HepG2 (cell line): ENCODE measurements at regions not wholly inside any gene's neighbourhood (a gene's known extent, or its start where the extent isn't known, plus 50 kb on each side); places are given as distances from the start of the nearest gene placed in this dataset.

Experiments used
- ARHGAP35 ChIP-seq: sonication (generic); formaldehyde crosslinking; IDR thresholded peaks from 2 replicates; pipeline ENCODE4 v1.9.0; 2022; ENCODE audit warnings: mild to moderate bottlenecking, inconsistent platforms, moderate library complexity, missing genetic modification reagents, borderline replicate concordance
- CBX2 ChIP-seq, 2 experiments: fragments of 200-600 bp in 1 of 2; sonication (generic); formaldehyde crosslinking in 1 of 2; IDR thresholded peaks; 2 replicates each; pipeline versions ENCODE4 v1.7.0 to v1.8.1; 2018 to 2022; ENCODE audit warnings: low read depth in 2 of 2, low read length in 1 of 2, mild to moderate bottlenecking in 1 of 2, missing genetic modification reagents in 1 of 2
- FOXC1 ChIP-seq: sonication (generic); formaldehyde crosslinking; IDR thresholded peaks from 2 replicates; pipeline ENCODE4 v1.8.0; 2022; ENCODE audit warnings: mild to moderate bottlenecking, missing genetic modification reagents, borderline replicate concordance
- FOXK1 ChIP-seq: sonication (generic); formaldehyde crosslinking; IDR thresholded peaks from 2 replicates; pipeline ENCODE4 v1.4.0; 2020; ENCODE audit warnings: low read depth, missing genetic modification reagents, borderline replicate concordance
- GABPA ChIP-seq, 2 experiments: IDR thresholded peaks; 2 replicates each; pipeline ENCODE4 v1.6.1; 2011 to 2016; ENCODE audit warnings: low read depth in 2 of 2, low read length in 1 of 2, missing biosample characterization in 1 of 2, missing genetic modification characterization in 1 of 2
- GABPB1 ChIP-seq: IDR thresholded peaks from 2 replicates; pipeline ENCODE4 v1.6.1; 2016; ENCODE audit warnings: mild to moderate bottlenecking, missing genetic modification reagents, moderate library complexity, missing compliant biosample characterization
- JUND ChIP-seq: sonication (generic); formaldehyde crosslinking; IDR thresholded peaks from 2 replicates; pipeline ENCODE4 v1.8.0; 2022; ENCODE audit warnings: mild to moderate bottlenecking, missing genetic modification reagents
- MAFF ChIP-seq: IDR thresholded peaks from 2 replicates; pipeline ENCODE4 v1.6.1; 2011; ENCODE audit warnings: low read depth, low read length, improper control_type of control experiment
- NCOA2 ChIP-seq: sonication (generic); formaldehyde crosslinking; IDR thresholded peaks from 2 replicates; pipeline ENCODE4 v1.8.0; 2022; ENCODE audit warnings: inconsistent platforms
- NFIB ChIP-seq: sonication (generic); formaldehyde crosslinking; IDR thresholded peaks from 2 replicates; pipeline ENCODE4 v1.9.0; 2021; ENCODE audit warnings: missing genetic modification reagents, mild to moderate bottlenecking, borderline replicate concordance
- NFRKB ChIP-seq: fragments of 450-650 bp; IDR thresholded peaks from 2 replicates; pipeline ENCODE4 v1.6.1; 2017
- RFX3 ChIP-seq: IDR thresholded peaks from 2 replicates; pipeline ENCODE4 v1.6.1; 2016; ENCODE audit warnings: missing biosample characterization, missing genetic modification reagents
- RXRB ChIP-seq: IDR thresholded peaks from 2 replicates; pipeline ENCODE4 v1.6.1; 2016; ENCODE audit warnings: borderline replicate concordance, missing genetic modification reagents, missing compliant biosample characterization
- SAFB2 ChIP-seq: sonication (generic); formaldehyde crosslinking; IDR thresholded peaks from 2 replicates; pipeline ENCODE4 v1.5.1; 2020; ENCODE audit warnings: missing genetic modification reagents, low read depth, mild to moderate bottlenecking, borderline replicate concordance
- SP4 ChIP-seq: sonication (generic); formaldehyde crosslinking; IDR thresholded peaks from 2 replicates; pipeline ENCODE4 v1.8.1; 2023; ENCODE audit warnings: mild to moderate bottlenecking, missing genetic modification reagents
- TAF15 ChIP-seq: fragments of 200-400 bp; formaldehyde crosslinking; IDR thresholded peaks from one replicate; pipeline ENCODE4 v1.6.1; 2018; ENCODE audit warnings: mild to moderate bottlenecking, low read depth, low read length; ENCODE audit not compliant: poor library complexity, severe bottlenecking
- ZBTB7A ChIP-seq: sonication (generic); formaldehyde crosslinking; IDR thresholded peaks from 2 replicates; pipeline ENCODE4 v1.8.0; 2022; ENCODE audit warnings: mild to moderate bottlenecking, missing genetic modification reagents
- ZMYM2 ChIP-seq: sonication (generic); formaldehyde crosslinking; IDR thresholded peaks from 2 replicates; pipeline ENCODE4 v1.8.0; 2022; ENCODE audit warnings: mild to moderate bottlenecking, missing genetic modification reagents
- ZNF17 ChIP-seq: sonication (generic); formaldehyde crosslinking; IDR thresholded peaks from 2 replicates; pipeline ENCODE4 v1.5.0; 2020; ENCODE audit warnings: mild to moderate bottlenecking, missing genetic modification reagents
- ZNF30 ChIP-seq: sonication (generic); formaldehyde crosslinking; IDR thresholded peaks from 2 replicates; pipeline ENCODE4 v1.5.0; 2020; ENCODE audit warnings: mild to moderate bottlenecking, missing genetic modification reagents
- ZNF382 ChIP-seq: sonication (generic); formaldehyde crosslinking; IDR thresholded peaks from 2 replicates; pipeline ENCODE4 v1.5.0; 2020; ENCODE audit warnings: missing genetic modification reagents, mild to moderate bottlenecking, borderline replicate concordance
- ZNF383 ChIP-seq: sonication (generic); formaldehyde crosslinking; IDR thresholded peaks from 2 replicates; pipeline ENCODE4 v1.4.0; 2020; ENCODE audit warnings: missing genetic modification reagents, mild to moderate bottlenecking, borderline replicate concordance
- ZNF484 ChIP-seq: sonication (generic); formaldehyde crosslinking; IDR thresholded peaks from 2 replicates; pipeline ENCODE4 v1.5.1; 2020; ENCODE audit warnings: mild to moderate bottlenecking, low read depth, missing genetic modification reagents, borderline replicate concordance
- ZNF543 ChIP-seq: sonication (generic); formaldehyde crosslinking; IDR thresholded peaks from 2 replicates; pipeline ENCODE4 v1.4.0; 2020; ENCODE audit warnings: mild to moderate bottlenecking, missing genetic modification reagents
- ZNF768 ChIP-seq: sonication (generic); formaldehyde crosslinking; IDR thresholded peaks from 2 replicates; pipeline ENCODE4 v1.4.0; 2020; ENCODE audit warnings: missing genetic modification reagents
- ZNF883 ChIP-seq: sonication (generic); formaldehyde crosslinking; IDR thresholded peaks from 2 replicates; pipeline ENCODE4 v1.5.1; 2020; ENCODE audit warnings: mild to moderate bottlenecking, missing genetic modification reagents; ENCODE audit errors: not compliant biosample characterization
- ZSCAN12 ChIP-seq: sonication (generic); formaldehyde crosslinking; IDR thresholded peaks from 2 replicates; pipeline ENCODE4 v1.9.0; 2021; ENCODE audit warnings: mild to moderate bottlenecking, missing genetic modification reagents
- TF ChIP-seq, protein P1 (sequence below): sonication (generic); formaldehyde crosslinking; IDR thresholded peaks from 2 replicates; pipeline ENCODE4 v1.4.0; 2020; ENCODE audit warnings: missing genetic modification reagents, borderline replicate concordance
- TF ChIP-seq, protein P2 (sequence below): sonication (generic); formaldehyde crosslinking; IDR thresholded peaks from 2 replicates; pipeline ENCODE4 v1.8.0; 2022; ENCODE audit warnings: missing genetic modification reagents, low read depth, mild to moderate bottlenecking, borderline replicate concordance
- TF ChIP-seq, protein P3 (sequence below): sonication (generic); formaldehyde crosslinking; IDR thresholded peaks from 2 replicates; pipeline ENCODE4 v1.4.0; 2020; ENCODE audit warnings: missing genetic modification reagents

DNA sequence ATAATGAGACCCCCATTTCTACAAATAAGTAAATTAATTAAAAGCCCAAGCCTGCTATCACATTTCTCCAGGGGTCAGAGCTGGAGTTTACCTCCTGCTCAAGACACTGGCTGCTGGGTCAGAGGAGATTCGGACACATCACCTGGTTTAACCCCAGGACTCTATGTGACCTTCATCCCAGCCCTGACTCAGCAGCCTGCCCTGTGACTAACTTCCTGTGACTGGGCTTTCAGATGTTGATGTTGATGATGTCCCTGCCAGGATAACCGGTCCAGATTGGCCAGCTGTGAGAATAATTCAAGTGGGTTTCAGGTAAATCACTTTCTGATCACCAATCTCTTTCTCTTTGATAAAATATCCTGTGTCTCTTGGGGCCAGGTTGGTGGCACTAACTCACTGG lies 102.4 kb upstream of the MAML3 start (continued):
- TF ChIP-seq, protein P1, sequence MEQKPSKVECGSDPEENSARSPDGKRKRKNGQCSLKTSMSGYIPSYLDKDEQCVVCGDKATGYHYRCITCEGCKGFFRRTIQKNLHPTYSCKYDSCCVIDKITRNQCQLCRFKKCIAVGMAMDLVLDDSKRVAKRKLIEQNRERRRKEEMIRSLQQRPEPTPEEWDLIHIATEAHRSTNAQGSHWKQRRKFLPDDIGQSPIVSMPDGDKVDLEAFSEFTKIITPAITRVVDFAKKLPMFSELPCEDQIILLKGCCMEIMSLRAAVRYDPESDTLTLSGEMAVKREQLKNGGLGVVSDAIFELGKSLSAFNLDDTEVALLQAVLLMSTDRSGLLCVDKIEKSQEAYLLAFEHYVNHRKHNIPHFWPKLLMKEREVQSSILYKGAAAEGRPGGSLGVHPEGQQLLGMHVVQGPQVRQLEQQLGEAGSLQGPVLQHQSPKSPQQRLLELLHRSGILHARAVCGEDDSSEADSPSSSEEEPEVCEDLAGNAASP (CRISPR knock-in tag), result peak; percentile 94
- TF ChIP-seq NFIB (no peak), TAF15 (no peak), RXRB (CRISPR knock-in tag) (peak; percentile 87), CBX2 (IDR thresholded peaks at IDR 0.05; ENCODE audit: low read depth, low read length) (no peak), CBX2 (CRISPR knock-in tag; IDR thresholded peaks at IDR 0.05; ENCODE audit: low read depth) (no peak), NCOA2 (no peak), MAFF (peak; percentile 60; the same call in 1 of the 2 replicates), SP4 (CRISPR knock-in tag) (no peak), ZNF768 (CRISPR knock-in tag) (no peak), FOXC1 (CRISPR knock-in tag) (no peak), ZNF382 (CRISPR knock-in tag) (no peak), GABPA (IDR thresholded peaks at IDR 0.05; ENCODE audit: low read depth, low read length) (no peak), GABPA (CRISPR knock-in tag; IDR thresholded peaks at IDR 0.05; ENCODE audit: low read depth) (peak; percentile 57), FOXK1 (CRISPR knock-in tag) (no peak), ZNF30 (no peak), NFRKB (no peak), SAFB2 (CRISPR knock-in tag) (no peak), ZSCAN12 (CRISPR knock-in tag) (no peak), JUND (CRISPR knock-in tag) (no peak), ARHGAP35 (CRISPR knock-in tag) (no peak), ZNF17 (no peak), GABPB1 (CRISPR knock-in tag) (peak; percentile 35; the same call in 1 of the 2 replicates), ZBTB7A (CRISPR knock-in tag) (no peak), ZNF484 (CRISPR knock-in tag) (no peak), ZNF543 (CRISPR knock-in tag) (no peak), RFX3 (no peak), ZNF883 (no peak), ZMYM2 (CRISPR knock-in tag) (no peak), ZNF383 (CRISPR knock-in tag) (no peak)
- TF ChIP-seq, protein P2, sequence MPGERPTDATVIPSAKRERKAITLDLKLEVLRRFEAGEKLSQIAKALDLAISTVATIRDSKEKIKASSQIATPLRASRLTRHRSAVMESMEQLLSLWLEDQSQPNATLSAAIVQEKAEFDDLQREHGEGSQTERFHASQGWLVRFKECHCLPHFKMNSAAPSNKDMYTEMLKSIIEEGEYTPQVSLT (CRISPR knock-in tag), result no peak
- TF ChIP-seq, protein P3, sequence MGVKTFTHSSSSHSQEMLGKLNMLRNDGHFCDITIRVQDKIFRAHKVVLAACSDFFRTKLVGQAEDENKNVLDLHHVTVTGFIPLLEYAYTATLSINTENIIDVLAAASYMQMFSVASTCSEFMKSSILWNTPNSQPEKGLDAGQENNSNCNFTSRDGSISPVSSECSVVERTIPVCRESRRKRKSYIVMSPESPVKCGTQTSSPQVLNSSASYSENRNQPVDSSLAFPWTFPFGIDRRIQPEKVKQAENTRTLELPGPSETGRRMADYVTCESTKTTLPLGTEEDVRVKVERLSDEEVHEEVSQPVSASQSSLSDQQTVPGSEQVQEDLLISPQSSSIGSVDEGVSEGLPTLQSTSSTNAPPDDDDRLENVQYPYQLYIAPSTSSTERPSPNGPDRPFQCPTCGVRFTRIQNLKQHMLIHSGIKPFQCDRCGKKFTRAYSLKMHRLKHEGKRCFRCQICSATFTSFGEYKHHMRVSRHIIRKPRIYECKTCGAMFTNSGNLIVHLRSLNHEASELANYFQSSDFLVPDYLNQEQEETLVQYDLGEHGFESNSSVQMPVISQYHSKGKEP, result no peak
